SK-N-SH treated with all-trans-retinoic acid at 6 μM for 48 hours (cell line): ENCODE measurements at regions not wholly inside any gene's neighbourhood (a gene's known extent, or its start where the extent isn't known, plus 50 kb on each side); places are given as distances from the start of the nearest gene placed in this dataset.

ENCODE experiments used
- ATAC-seq: fragments of 200-7000 bp; cut with Tn5 transposase; 3 replicates; pipeline ENCODE4 v1.9.1; 2020; ENCODE audit warnings: mild to moderate bottlenecking, moderate library complexity
- ARNTL ChIP-seq: fragments of 450-650 bp; formaldehyde crosslinking; IDR thresholded peaks from 2 replicates; pipeline ENCODE4 v1.5.0; 2020; ENCODE audit warnings: low read depth, mild to moderate bottlenecking, moderate library complexity, borderline replicate concordance
- CSDC2 ChIP-seq: fragments of 250-450 bp; sonication (Bioruptor Pico); IDR thresholded peaks from 2 replicates; pipeline ENCODE4 v1.5.0; 2020; ENCODE audit warnings: mild to moderate bottlenecking, moderate library complexity
- POU6F1 ChIP-seq: fragments of 250-450 bp; sonication (Bioruptor Pico); IDR thresholded peaks from 2 replicates; pipeline ENCODE4 v1.8.0; 2021; ENCODE audit warnings: low read depth, mild to moderate bottlenecking, moderate library complexity, borderline replicate concordance
- PPARA ChIP-seq: fragments of 250-450 bp; sonication (Bioruptor Pico); IDR thresholded peaks from 2 replicates; pipeline ENCODE4 v1.5.0; 2020; ENCODE audit warnings: mild to moderate bottlenecking, borderline replicate concordance
- SNAI2 ChIP-seq: fragments of 250-450 bp; sonication (Bioruptor Pico); IDR thresholded peaks from 2 replicates; pipeline ENCODE4 v1.5.0; 2020; ENCODE audit warnings: mild to moderate bottlenecking, moderate library complexity
- TSHZ2 ChIP-seq: fragments of 250-450 bp; sonication (Bioruptor Pico); IDR thresholded peaks from 2 replicates; pipeline ENCODE4 v1.5.0; 2020; ENCODE audit warnings: mild to moderate bottlenecking, moderate library complexity
- ZC3H10 ChIP-seq: fragments of 250-450 bp; sonication (Bioruptor Pico); IDR thresholded peaks from 2 replicates; pipeline ENCODE4 v1.5.1; 2021; ENCODE audit warnings: mild to moderate bottlenecking, moderate library complexity
- ZFP3 ChIP-seq: fragments of 250-450 bp; sonication (Bioruptor Pico); IDR thresholded peaks from 2 replicates; pipeline ENCODE4 v1.5.0; 2020; ENCODE audit warnings: mild to moderate bottlenecking, moderate library complexity
- ZFP30 ChIP-seq: fragments of 450-650 bp; formaldehyde crosslinking; IDR thresholded peaks from 2 replicates; pipeline ENCODE4 v1.5.0; 2022; ENCODE audit warnings: mild to moderate bottlenecking, moderate library complexity
- ZNF565 ChIP-seq: fragments of 450-650 bp; formaldehyde crosslinking; conservative IDR thresholded peaks from 2 replicates; pipeline ENCODE4 v1.5.0; 2020; ENCODE audit warnings: low read depth, mild to moderate bottlenecking, moderate library complexity
- ZNF70 ChIP-seq: fragments of 450-650 bp; formaldehyde crosslinking; IDR thresholded peaks from 2 replicates; pipeline ENCODE4 v1.5.0; 2020; ENCODE audit warnings: mild to moderate bottlenecking, moderate library complexity
- TF ChIP-seq, protein P1 (sequence below): fragments of 250-450 bp; sonication (Bioruptor Pico); IDR thresholded peaks from 2 replicates; pipeline ENCODE4 v1.8.0; 2020; ENCODE audit warnings: mild to moderate bottlenecking, moderate library complexity, borderline replicate concordance
- TF ChIP-seq, protein P2 (sequence below): fragments of 250-450 bp; sonication (Bioruptor Pico); IDR thresholded peaks from 2 replicates; pipeline ENCODE4 v1.5.1; 2021; ENCODE audit warnings: mild to moderate bottlenecking, moderate library complexity

DNA sequence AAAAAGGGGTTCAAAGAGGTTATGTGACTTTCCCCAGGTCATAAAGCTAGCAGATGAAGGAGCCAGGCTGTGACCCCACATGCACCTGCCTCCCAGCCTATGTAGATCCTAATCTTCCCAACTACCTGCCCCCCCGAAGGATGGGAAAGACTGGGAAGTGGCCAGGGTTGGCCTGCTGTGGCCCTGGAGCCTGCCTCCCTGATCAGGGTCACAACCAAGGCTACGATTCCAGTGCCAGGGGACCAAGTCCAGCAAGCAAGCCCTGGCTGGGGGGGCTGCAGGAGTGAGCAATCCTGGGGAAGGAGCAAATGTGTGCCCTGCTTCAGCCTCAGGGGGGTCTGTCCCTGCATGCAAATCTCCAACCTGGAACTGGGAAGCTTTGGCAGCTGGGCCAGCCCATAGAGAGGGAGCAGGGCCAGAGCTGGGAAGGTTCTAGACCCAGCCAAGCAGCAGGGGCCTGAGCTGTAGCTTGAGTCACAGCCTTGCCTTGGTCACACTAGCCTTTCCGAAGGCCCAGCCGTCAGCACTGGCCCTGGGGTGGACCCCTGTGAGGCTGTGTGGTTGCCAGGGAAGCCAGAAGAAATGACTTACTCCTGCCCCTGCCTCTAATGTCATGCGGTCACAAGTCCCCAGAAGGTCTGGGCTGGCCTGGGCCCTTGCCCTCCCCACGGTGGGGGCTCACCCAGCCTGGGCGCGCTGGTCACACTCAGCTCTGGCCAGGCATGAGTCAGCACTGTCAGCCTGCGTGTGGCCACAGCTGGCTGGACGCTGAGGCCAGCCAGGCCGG, 96.4 kb upstream of the ZMIZ1 start (continued):
- no peak for TF ChIP-seq TSHZ2
- TF ChIP-seq ZFP3 (CRISPR knock-in tag): 0 out of 2 replicates have a peak, but pooled peaks have one; percentile 69
- no peak for TF ChIP-seq ZC3H10 (CRISPR knock-in tag)

- TF ChIP-seq ZFP30 (CRISPR knock-in tag) (no peak), SNAI2 (CRISPR knock-in tag) (peak; percentile 19; the same call in 1 of the 2 replicates), TSHZ2 (peak; percentile 83; the same call in 1 of the 2 replicates), ZNF70 (CRISPR knock-in tag) (no peak), ARNTL (CRISPR knock-in tag) (no peak), PPARA (CRISPR knock-in tag) (no peak), ZNF565 (no peak), POU6F1 (no peak), ZFP3 (CRISPR knock-in tag) (peak; percentile 79; the same call in 1 of the 2 replicates)
- TF ChIP-seq, protein P1, sequence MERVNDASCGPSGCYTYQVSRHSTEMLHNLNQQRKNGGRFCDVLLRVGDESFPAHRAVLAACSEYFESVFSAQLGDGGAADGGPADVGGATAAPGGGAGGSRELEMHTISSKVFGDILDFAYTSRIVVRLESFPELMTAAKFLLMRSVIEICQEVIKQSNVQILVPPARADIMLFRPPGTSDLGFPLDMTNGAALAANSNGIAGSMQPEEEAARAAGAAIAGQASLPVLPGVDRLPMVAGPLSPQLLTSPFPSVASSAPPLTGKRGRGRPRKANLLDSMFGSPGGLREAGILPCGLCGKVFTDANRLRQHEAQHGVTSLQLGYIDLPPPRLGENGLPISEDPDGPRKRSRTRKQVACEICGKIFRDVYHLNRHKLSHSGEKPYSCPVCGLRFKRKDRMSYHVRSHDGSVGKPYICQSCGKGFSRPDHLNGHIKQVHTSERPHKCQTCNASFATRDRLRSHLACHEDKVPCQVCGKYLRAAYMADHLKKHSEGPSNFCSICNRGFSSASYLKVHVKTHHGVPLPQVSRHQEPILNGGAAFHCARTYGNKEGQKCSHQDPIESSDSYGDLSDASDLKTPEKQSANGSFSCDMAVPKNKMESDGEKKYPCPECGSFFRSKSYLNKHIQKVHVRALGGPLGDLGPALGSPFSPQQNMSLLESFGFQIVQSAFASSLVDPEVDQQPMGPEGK: no peak
- TF ChIP-seq, protein P2, sequence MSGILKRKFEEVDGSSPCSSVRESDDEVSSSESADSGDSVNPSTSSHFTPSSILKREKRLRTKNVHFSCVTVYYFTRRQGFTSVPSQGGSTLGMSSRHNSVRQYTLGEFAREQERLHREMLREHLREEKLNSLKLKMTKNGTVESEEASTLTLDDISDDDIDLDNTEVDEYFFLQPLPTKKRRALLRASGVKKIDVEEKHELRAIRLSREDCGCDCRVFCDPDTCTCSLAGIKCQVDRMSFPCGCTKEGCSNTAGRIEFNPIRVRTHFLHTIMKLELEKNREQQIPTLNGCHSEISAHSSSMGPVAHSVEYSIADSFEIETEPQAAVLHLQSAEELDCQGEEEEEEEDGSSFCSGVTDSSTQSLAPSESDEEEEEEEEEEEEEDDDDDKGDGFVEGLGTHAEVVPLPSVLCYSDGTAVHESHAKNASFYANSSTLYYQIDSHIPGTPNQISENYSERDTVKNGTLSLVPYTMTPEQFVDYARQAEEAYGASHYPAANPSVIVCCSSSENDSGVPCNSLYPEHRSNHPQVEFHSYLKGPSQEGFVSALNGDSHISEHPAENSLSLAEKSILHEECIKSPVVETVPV: no peak
- ATAC-seq: peak; percentile 64
Observed at GRCh38 chr10:78972947-78973900, 95.5 kb upstream of the ZMIZ1 start.

DNA sequence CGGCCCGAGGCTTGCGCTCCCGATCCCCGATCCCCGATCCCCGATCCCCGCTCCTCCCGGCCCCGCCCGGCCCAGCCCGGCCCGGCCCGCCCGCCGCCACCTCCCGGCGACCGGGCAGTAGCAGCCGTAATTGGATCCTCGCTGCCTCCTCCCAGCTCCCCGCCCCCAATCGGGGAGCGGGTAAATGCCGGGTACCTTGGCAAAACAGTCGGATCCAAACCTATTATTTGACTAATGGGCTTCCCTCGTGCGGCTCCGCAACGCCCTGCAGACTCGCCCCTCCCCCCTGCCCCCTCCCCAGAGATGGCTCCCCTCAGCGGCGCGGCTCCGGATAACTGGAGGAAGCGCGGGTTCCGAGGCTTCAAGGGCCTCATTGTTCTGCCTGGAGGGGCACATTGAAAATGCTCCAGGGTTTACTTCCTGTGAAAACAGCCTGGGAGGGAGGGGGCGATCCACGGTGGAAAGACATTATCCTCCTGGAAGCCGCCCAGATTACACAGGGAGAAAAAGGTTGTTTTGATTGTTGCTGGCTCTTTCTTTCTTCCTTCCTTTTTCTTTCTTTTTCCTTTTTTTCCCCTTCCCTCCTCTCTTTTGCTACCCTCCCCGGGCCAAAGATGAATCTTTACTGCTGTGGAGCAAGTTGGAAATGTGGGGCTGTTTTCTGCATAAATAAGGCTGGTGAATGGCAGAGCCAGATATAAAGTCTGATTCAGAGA, 94.7 kb upstream of the ZMIZ1 start:
- TF ChIP-seq ZNF565: no peak
- no peak for TF ChIP-seq CSDC2 (CRISPR knock-in tag)
- no peak for TF ChIP-seq SNAI2 (CRISPR knock-in tag)
- TF ChIP-seq ZFP3 (CRISPR knock-in tag): no peak; the same call in 1 of the 2 replicates
- TF ChIP-seq, protein P1: peak; percentile 92
- ATAC-seq: peak; percentile 57
